Omental fat pad (tissue), 3 donors: ENCODE measurements at regions not wholly inside any gene's neighbourhood (a gene's known extent, or its start where the extent isn't known, plus 50 kb on each side); places are given as distances from the start of the nearest gene placed in this dataset.

Source experiments
- ATAC-seq: fragments of 150-250 bp; one replicate; pipeline ENCODE4 v1.9.1; 2016; ENCODE audit warnings: mild to moderate bottlenecking, moderate library complexity; ENCODE audit not compliant: low FRiP score
- DNase-seq: peaks from one replicate; pipeline ENCODE4 v3.0.0-alpha.2; 2019; ENCODE audit warnings: low spot score
- TF ChIP-seq, protein P1 (sequence below), 3 donors: fragments of 450-650 bp; IDR thresholded peaks; one replicate each; pipeline ENCODE4 v1.5.1; 2016 to 2017; ENCODE audit warnings: antibody characterized with exemption in 3 of 3, mild to moderate bottlenecking in 3 of 3, moderate library complexity in 2 of 3

- DNase-seq (no peak), ATAC-seq (peak; percentile 60)
- TF ChIP-seq, protein P1, sequence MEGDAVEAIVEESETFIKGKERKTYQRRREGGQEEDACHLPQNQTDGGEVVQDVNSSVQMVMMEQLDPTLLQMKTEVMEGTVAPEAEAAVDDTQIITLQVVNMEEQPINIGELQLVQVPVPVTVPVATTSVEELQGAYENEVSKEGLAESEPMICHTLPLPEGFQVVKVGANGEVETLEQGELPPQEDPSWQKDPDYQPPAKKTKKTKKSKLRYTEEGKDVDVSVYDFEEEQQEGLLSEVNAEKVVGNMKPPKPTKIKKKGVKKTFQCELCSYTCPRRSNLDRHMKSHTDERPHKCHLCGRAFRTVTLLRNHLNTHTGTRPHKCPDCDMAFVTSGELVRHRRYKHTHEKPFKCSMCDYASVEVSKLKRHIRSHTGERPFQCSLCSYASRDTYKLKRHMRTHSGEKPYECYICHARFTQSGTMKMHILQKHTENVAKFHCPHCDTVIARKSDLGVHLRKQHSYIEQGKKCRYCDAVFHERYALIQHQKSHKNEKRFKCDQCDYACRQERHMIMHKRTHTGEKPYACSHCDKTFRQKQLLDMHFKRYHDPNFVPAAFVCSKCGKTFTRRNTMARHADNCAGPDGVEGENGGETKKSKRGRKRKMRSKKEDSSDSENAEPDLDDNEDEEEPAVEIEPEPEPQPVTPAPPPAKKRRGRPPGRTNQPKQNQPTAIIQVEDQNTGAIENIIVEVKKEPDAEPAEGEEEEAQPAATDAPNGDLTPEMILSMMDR (IDR thresholded peaks at IDR 0.05): peak in 1 of 3 donors; percentile 10
These were observed 197.9 kb upstream of the ADAMTS16 start for GRCh38 chr5:4941957-4942830.

GRCh38 chr5:4942831-4943178, 197.3 kb upstream of the ADAMTS16 start:
- no peak for DNase-seq
- ATAC-seq: no peak
- TF ChIP-seq, protein P1 (IDR thresholded peaks at IDR 0.05): no peak

GRCh38 chr5:4945296-4945695, 194.8 kb upstream of the ADAMTS16 start:
- no peak for DNase-seq
- ATAC-seq: no peak
- TF ChIP-seq, protein P1 (IDR thresholded peaks at IDR 0.05): no peak

DNA sequence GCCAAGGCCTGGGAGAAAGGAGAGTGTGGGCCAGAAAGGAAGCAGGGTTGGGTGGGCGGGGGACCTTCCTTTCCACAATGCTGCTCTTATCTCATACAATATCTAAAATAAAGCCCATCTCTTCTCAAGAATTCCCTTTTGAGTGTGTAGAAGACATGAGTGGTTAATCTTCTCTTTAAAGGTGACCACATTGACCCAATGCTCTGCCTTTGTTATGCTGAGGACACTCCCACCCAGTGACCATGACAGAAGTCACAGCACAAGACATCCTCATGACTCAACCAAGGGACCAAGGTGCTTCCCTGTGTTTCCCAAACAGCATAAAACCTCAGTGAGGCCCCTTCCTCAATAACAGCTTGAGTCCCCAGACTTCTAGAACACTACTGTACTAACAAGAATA, 193.0 kb upstream of the ADAMTS16 start:
- TF ChIP-seq, protein P1 (IDR thresholded peaks at IDR 0.05): no peak
- DNase-seq (no peak), ATAC-seq (no peak)

GRCh38 chr5:4947893-4948536, 192.1 kb upstream of the ADAMTS16 start:
- DNase-seq (no peak), ATAC-seq (peak; percentile 78)
- TF ChIP-seq, protein P1 (IDR thresholded peaks at IDR 0.05): no peak

GRCh38 chr5:4949108-4949507, 191.0 kb upstream of the ADAMTS16 start:
- peak; percentile 75 for ATAC-seq
- DNase-seq: no peak
- TF ChIP-seq, protein P1 (IDR thresholded peaks at IDR 0.05): no peak

- TF ChIP-seq, protein P1 (IDR thresholded peaks at IDR 0.05): no peak
- no peak for DNase-seq
- ATAC-seq: no peak
These were observed 186.6 kb upstream of the ADAMTS16 start for GRCh38 chr5:4953576-4953975.
